SIG-M5 treated with dmso at 0.1 percent for 504 hours (cell line): ENCODE measurements at regions not wholly inside any gene's neighbourhood (a gene's known extent, or its start where the extent isn't known, plus 50 kb on each side); places are given as distances from the start of the nearest gene placed in this dataset.

Source experiments
- DNase-seq: peaks from one replicate; lab custom pipeline; 2025; ENCODE audit not compliant: unreplicated experiment; lab: John Stamatoyannopoulos, UW

- DNase-seq, result no peak
These were observed 312.8 kb upstream of the JAG1 start for GRCh38 chr20:10986586-10986985.

- no peak for DNase-seq
These were observed 314.0 kb upstream of the JAG1 start for GRCh38 chr20:10987651-10988383.

GRCh38 chr20:10990625-10991382 is 317.0 kb upstream of the JAG1 start:
- no peak for DNase-seq

GRCh38 chr20:10992731-10993130 is 318.9 kb upstream of the JAG1 start:
- no peak for DNase-seq

GRCh38 chr20:10994991-10995700 is 321.3 kb upstream of the JAG1 start:
- no peak for DNase-seq

GRCh38 chr20:10998476-10998875 is 324.7 kb upstream of the JAG1 start:
- no peak for DNase-seq

GRCh38 chr20:11000416-11000815 is 326.6 kb upstream of the JAG1 start:
- no peak for DNase-seq

- no peak for DNase-seq
These were observed 327.5 kb upstream of the JAG1 start for GRCh38 chr20:11001302-11001701.

GRCh38 chr20:11001764-11002540 is 328.2 kb upstream of the JAG1 start:
- peak; percentile 21 for DNase-seq

- DNase-seq, result no peak
These were observed 329.5 kb upstream of the JAG1 start for GRCh38 chr20:11003341-11003740.

- no peak for DNase-seq
These were observed 334.7 kb upstream of the JAG1 start for GRCh38 chr20:11008444-11009033.

GRCh38 chr20:11011653-11012052 is 337.9 kb upstream of the JAG1 start:
- no peak for DNase-seq

- DNase-seq, result no peak
These were observed 339.2 kb upstream of the JAG1 start for GRCh38 chr20:11012975-11013374.

GRCh38 chr20:11013801-11014200 is 340.0 kb upstream of the JAG1 start:
- DNase-seq, result no peak

GRCh38 chr20:11015440-11015839 is 341.6 kb upstream of the JAG1 start:
- no peak for DNase-seq

GRCh38 chr20:11017446-11017845 is 343.6 kb upstream of the JAG1 start:
- no peak for DNase-seq

- no peak for DNase-seq
These were observed 344.9 kb upstream of the JAG1 start for GRCh38 chr20:11018668-11019170.

- no peak for DNase-seq
These were observed 346.9 kb upstream of the JAG1 start for GRCh38 chr20:11020712-11021111.

GRCh38 chr20:11027224-11027623 is 353.4 kb upstream of the JAG1 start:
- no peak for DNase-seq

- no peak for DNase-seq
These were observed 356.6 kb upstream of the JAG1 start for GRCh38 chr20:11030351-11030750.

GRCh38 chr20:11031300-11031699 is 357.5 kb upstream of the JAG1 start:
- DNase-seq, result no peak
